K562 (cell line): ENCODE measurements at regions not wholly inside any gene's neighbourhood (a gene's known extent, or its start where the extent isn't known, plus 50 kb on each side); places are given as distances from the start of the nearest gene placed in this dataset.

ENCODE experiments used
- ATAC-seq: fragments of 200-7000 bp; cut with Tn5 transposase; 3 replicates; pipeline ENCODE4 v1.9.1; 2020; ENCODE audit warnings: moderate library complexity
- BruUV-seq: library from RNA; stranded (reverse); fragments of 400-500 nt; replicated peaks from 2 replicates; lab custom pipeline; 2021; lab: Mats Ljungman, UMichigan
- CTCF ChIA-PET: fragments of 300-600 bp; formaldehyde crosslinking; extraction: SDS; loops from one replicate; lab custom pipeline; 2021; ENCODE audit warnings: low intra/inter-chr PET ratio; lab: Yijun Ruan, JAX
- POLR2A ChIA-PET: fragments of 300-600, 350-650 bp; sonication (Branson Sonifier 250); formaldehyde crosslinking; extraction: SDS; loops from one replicate; lab custom pipeline; 2021; ENCODE audit warnings: antibody characterized with exemption, inconsistent platforms; lab: Yijun Ruan, JAX
- DNase-seq, 4 experiments: peaks; one replicate each; pipeline versions ENCODE4 v3.0.0 to v3.0.0-alpha.2; 2011 to 2018; ENCODE audit warnings: low spot score in 3 of 4, mixed read lengths in 3 of 4; ENCODE audit errors: extremely low read depth in 1 of 4
- FAIRE-seq: peaks from 2 replicates; lab custom pipeline; 2011; peaks lifted over from hg19 to GRCh38; lab: Jason Lieb, UNC
- H2AFZ ChIP-seq: 2 replicates; pipeline ENCODE4 v1.6.0; 2011; ENCODE audit warnings: low read depth, low read length, control low read depth, inconsistent platforms
- H3K27ac ChIP-seq: fragments of 200-600 bp; 3 replicates; pipeline ENCODE4 v1.8.0; 2011; ENCODE audit warnings: low read depth, mild to moderate bottlenecking, control low read depth, inconsistent platforms, low read length, moderate library complexity, mixed read lengths; ENCODE audit errors: extremely low read depth
- H3K27me3 ChIP-seq, 2 experiments: fragments of 300-600 bp in 1 of 2; 2 replicates in 1 of 2; 3 replicates in 1 of 2; pipeline versions ENCODE4 v1.6.0 to v1.8.0; 2011; ENCODE audit warnings: inconsistent platforms in 2 of 2, low read length in 2 of 2, mild to moderate bottlenecking in 1 of 2, mixed read lengths in 1 of 2, moderate library complexity in 1 of 2; ENCODE audit not compliant: control insufficient read depth in 2 of 2, insufficient read depth in 2 of 2
- H3K36me3 ChIP-seq: fragments of 300-600 bp; 3 replicates; pipeline ENCODE4 v1.8.0; 2011; ENCODE audit warnings: mild to moderate bottlenecking, low read length, inconsistent platforms; ENCODE audit not compliant: control insufficient read depth, insufficient read depth
- H3K4me1 ChIP-seq, 2 experiments: fragments of 200-600 bp in 1 of 2; replicated peaks in 1 of 2; 2 replicates in 1 of 2; 3 replicates in 1 of 2; pipeline versions ENCODE4 v1.5.1 to v1.8.0; 2011; ENCODE audit warnings: inconsistent platforms in 2 of 2, low read length in 2 of 2, mild to moderate bottlenecking in 1 of 2, mixed read lengths in 1 of 2, moderate library complexity in 1 of 2; ENCODE audit not compliant: control insufficient read depth in 2 of 2, insufficient read depth in 2 of 2
- H3K4me2 ChIP-seq: 2 replicates; pipeline ENCODE4 v1.6.1; 2011; ENCODE audit warnings: low read length, control low read depth, inconsistent platforms, mixed read lengths; ENCODE audit not compliant: insufficient read depth
- H3K4me3 ChIP-seq: fragments of 200-600 bp; sonication (generic), shearing (Covaris generic); 2 replicates; pipeline ENCODE4 v1.5.1; 2016; ENCODE audit warnings: control low read depth, inconsistent platforms
- H3K79me2 ChIP-seq: fragments of 200-600 bp; 3 replicates; pipeline ENCODE4 v1.8.0; 2011; ENCODE audit warnings: low read length, inconsistent platforms; ENCODE audit not compliant: control insufficient read depth, insufficient read depth
- H3K9ac ChIP-seq, 2 experiments: 2 replicates each; pipeline versions ENCODE4 v1.6.0 to v1.6.1; 2011; ENCODE audit warnings: low read depth in 2 of 2, low read length in 2 of 2, control low read depth in 1 of 2, inconsistent platforms in 1 of 2, mild to moderate bottlenecking in 1 of 2, mixed read lengths in 1 of 2; ENCODE audit not compliant: insufficient read depth in 1 of 2
- H3K9me1 ChIP-seq: one replicate; pipeline ENCODE4 v1.6.0; 2011; ENCODE audit warnings: inconsistent platforms, mild to moderate bottlenecking, low read length, moderate library complexity; ENCODE audit not compliant: control insufficient read depth, insufficient read depth
- H3K9me3 ChIP-seq: replicated peaks from 2 replicates; pipeline ENCODE4 v1.5.1; 2011; ENCODE audit warnings: low read depth, low read length, inconsistent platforms; ENCODE audit not compliant: control insufficient read depth, insufficient read depth
- H4K20me1 ChIP-seq: replicated peaks from 2 replicates; pipeline ENCODE4 v1.6.1; 2011; ENCODE audit warnings: low read length, inconsistent platforms, mixed read lengths; ENCODE audit not compliant: control insufficient read depth, insufficient read depth
- ASH1L ChIP-seq: fragments of 450-650 bp; IDR thresholded peaks from 2 replicates; pipeline ENCODE4 v1.6.1; 2018; ENCODE audit warnings: borderline replicate concordance, mild to moderate bottlenecking, low read depth; ENCODE audit not compliant: partially characterized antibody
- DNMT1 ChIP-seq: fragments of 450-650 bp; IDR thresholded peaks from 2 replicates; pipeline ENCODE4 v1.6.1; 2016; ENCODE audit warnings: antibody characterized with exemption, mild to moderate bottlenecking
- JUNB ChIP-seq: fragments of 450-650 bp; formaldehyde crosslinking; conservative IDR thresholded peaks from 2 replicates; pipeline ENCODE4 v1.4.0; 2020; ENCODE audit warnings: mild to moderate bottlenecking
- NFIC ChIP-seq: fragments of 450-650 bp; IDR thresholded peaks from 2 replicates; pipeline ENCODE4 v1.6.1; 2017; ENCODE audit warnings: mild to moderate bottlenecking, inconsistent platforms
- PHB2 ChIP-seq: fragments of 450-650 bp; IDR thresholded peaks from 2 replicates; pipeline ENCODE4 v1.6.1; 2017; ENCODE audit warnings: low read depth
- SIX5 ChIP-seq, 2 experiments: IDR thresholded peaks; 2 replicates each; pipeline ENCODE4 v1.6.1; 2011; ENCODE audit warnings: low read length in 2 of 2, borderline replicate concordance in 1 of 2, low read depth in 1 of 2, mild to moderate bottlenecking in 1 of 2, moderate library complexity in 1 of 2; ENCODE audit not compliant: insufficient read depth in 1 of 2
- SLC30A9 ChIP-seq: fragments of 250-450 bp; sonication (Bioruptor Pico); IDR thresholded peaks from 2 replicates; pipeline ENCODE4 v1.8.0; 2022; ENCODE audit warnings: mild to moderate bottlenecking, moderate library complexity
- SMAD4 ChIP-seq: fragments of 250-450 bp; sonication (Bioruptor Pico); conservative IDR thresholded peaks from 2 replicates; pipeline ENCODE4 v1.8.0; 2021; ENCODE audit warnings: inconsistent platforms, mild to moderate bottlenecking, moderate library complexity
- TGIF2 ChIP-seq: sonication (generic); formaldehyde crosslinking; IDR thresholded peaks from 2 replicates; pipeline ENCODE4 v1.8.1; 2022; ENCODE audit warnings: mild to moderate bottlenecking, missing genetic modification reagents, moderate library complexity
- ZNF184 ChIP-seq: sonication (generic); formaldehyde crosslinking; IDR thresholded peaks from 2 replicates; pipeline ENCODE4 v1.5.0; 2020; ENCODE audit warnings: missing genetic modification reagents
- ZNF316 ChIP-seq: fragments of 450-650 bp; IDR thresholded peaks from 2 replicates; pipeline ENCODE4 v1.6.1; 2016
- ZNF583 ChIP-seq: fragments of 250-450 bp; sonication (Bioruptor Pico); IDR thresholded peaks from 2 replicates; pipeline ENCODE4 v1.4.0; 2020
- WGBS: fragments of 100-300 bp; shearing (Covaris generic); methylation state at CpG from one replicate; pipeline ENCODE4 v1.1.6; 2016; ENCODE audit warnings: low coverage, mixed read lengths; ENCODE audit not compliant: insufficient coverage; ENCODE audit errors: missing lambda C conversion rate; 5-methylcytosine and 5-hydroxymethylcytosine counted together
- in situ Hi-C: fragments of 300-500 bp; cut with MboI; formaldehyde crosslinking; loops from 4 replicates; pipeline ENCODE4 v1.15.0; 2018; ENCODE audit warnings: inconsistent platforms, mixed read lengths
- intact Hi-C: fragments of 100-400 bp; cut with micrococcal nuclease; formaldehyde crosslinking; loops from 2 replicates; pipeline ENCODE4 v1.14.2; 2022
- TF ChIP-seq, protein P1 (sequence below): fragments of 200-400 bp; formaldehyde crosslinking; IDR thresholded peaks from 2 replicates; pipeline ENCODE4 v1.6.1; 2017; ENCODE audit warnings: mild to moderate bottlenecking, low read depth, low read length, moderate library complexity
- TF ChIP-seq, protein P2 (sequence below): sonication (generic); formaldehyde crosslinking; IDR thresholded peaks from 2 replicates; pipeline ENCODE4 v1.9.0; 2022; ENCODE audit warnings: mild to moderate bottlenecking, missing genetic modification reagents

DNA sequence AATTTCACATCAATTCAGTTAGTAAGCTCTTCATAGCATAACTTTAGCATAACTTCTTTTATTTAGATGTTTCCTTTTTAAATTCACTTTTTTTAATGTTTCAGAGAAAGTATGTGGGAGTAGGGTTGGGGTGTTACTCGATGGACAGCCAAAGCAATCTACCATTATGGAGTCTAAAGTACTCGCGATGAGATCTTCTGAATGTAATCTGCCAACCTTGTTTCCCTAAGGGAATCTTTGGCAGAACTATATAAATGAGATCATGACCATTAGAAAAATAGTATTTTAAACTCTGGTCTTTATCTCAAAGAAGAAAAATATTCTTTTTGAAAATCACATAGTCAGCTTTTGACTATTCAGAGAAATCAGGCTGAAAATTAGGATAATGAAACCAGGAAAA lies 103.9 kb downstream of the BBS10 start:
- ATAC-seq (no peak), FAIRE-seq (no peak), DNase-seq (no peak)
- no peaks in the 10 kb centered on the region for H3K27me3 ChIP-seq
- no peak overlapping the region for H3K4me2 ChIP-seq
- H4K20me1 ChIP-seq: no peaks in the 10 kb centered on the region
- H3K79me2 ChIP-seq: no peaks in the 10 kb centered on the region
- no peak overlapping the region for H3K4me3 ChIP-seq
- H3K9me1 ChIP-seq: no peaks in the 10 kb centered on the region
- no TSS peak for BruUV-seq
- in situ Hi-C loops (no loop called here), intact Hi-C loops (no loop called here)
- 19% methylated on average over 3 of the region's 3 CpGs for WGBS
- no peak overlapping the region for H3K9ac ChIP-seq
- TF ChIP-seq ZNF583 (CRISPR knock-in tag) (no peak), ZNF316 (0 out of 2 replicates have a peak, but pooled peaks have one; percentile 23)
- H3K4me1 ChIP-seq: 0 out of 5 replicates have a peak, but pooled peaks cover 0 to under 1% of the 10 kb centered on the region in 2 experiments
- POLR2A ChIA-PET: no interaction called here
- H2AFZ ChIP-seq: no peak overlapping the region
- H3K36me3 ChIP-seq: no peaks in the 10 kb centered on the region
- no peaks in the 10 kb centered on the region for H3K9me3 ChIP-seq
- no peak overlapping the region for H3K27ac ChIP-seq
- CTCF ChIA-PET: no interaction called here

GRCh38 chr12:76242813-76243550 lies 105.2 kb downstream of the BBS10 start:
- WGBS: 39% methylated on average over 2 of the region's 2 CpGs
- FAIRE-seq (no peak), DNase-seq (no peak), ATAC-seq (no peak)
- H2AFZ ChIP-seq: no peak overlapping the region
- no peaks in the 10 kb centered on the region for H3K4me1 ChIP-seq
- no peak overlapping the region for H3K27ac ChIP-seq
- H3K27me3 ChIP-seq: no peaks in the 10 kb centered on the region
- no peak overlapping the region for H3K4me2 ChIP-seq
- H3K36me3 ChIP-seq: no peaks in the 10 kb centered on the region
- no peak overlapping the region for H3K9ac ChIP-seq
- H3K79me2 ChIP-seq: no peaks in the 10 kb centered on the region
- H4K20me1 ChIP-seq: no peaks in the 10 kb centered on the region
- POLR2A ChIA-PET: interaction anchor here (0.6 kb wide), 1 partner anchor 28 kb away, joined by 3 read pairs; no protein-coding TSS in a partner anchor
- H3K9me3 ChIP-seq: no peaks in the 10 kb centered on the region
- in situ Hi-C loops: no loop called here
- intact Hi-C loops: no loop called here
- no TSS peak for BruUV-seq
- CTCF ChIA-PET: no interaction called here
- no peaks in the 10 kb centered on the region for H3K9me1 ChIP-seq
- H3K4me3 ChIP-seq: no peak overlapping the region
- no peak for TF ChIP-seq TGIF2 (CRISPR knock-in tag)
- TF ChIP-seq SLC30A9: no peak
- no peak for TF ChIP-seq SIX5 (IDR thresholded peaks at IDR 0.05; ENCODE audit: borderline replicate concordance in 1 of 2, insufficient read depth in 1 of 2, low read depth in 1 of 2, low read length in 2 of 2)
- no peak for TF ChIP-seq ZNF184 (CRISPR knock-in tag)
- no peak for TF ChIP-seq PHB2
- no peak for TF ChIP-seq JUNB (CRISPR knock-in tag)
- TF ChIP-seq DNMT1: no peak
- no peak for TF ChIP-seq ASH1L
- TF ChIP-seq, protein P1, sequence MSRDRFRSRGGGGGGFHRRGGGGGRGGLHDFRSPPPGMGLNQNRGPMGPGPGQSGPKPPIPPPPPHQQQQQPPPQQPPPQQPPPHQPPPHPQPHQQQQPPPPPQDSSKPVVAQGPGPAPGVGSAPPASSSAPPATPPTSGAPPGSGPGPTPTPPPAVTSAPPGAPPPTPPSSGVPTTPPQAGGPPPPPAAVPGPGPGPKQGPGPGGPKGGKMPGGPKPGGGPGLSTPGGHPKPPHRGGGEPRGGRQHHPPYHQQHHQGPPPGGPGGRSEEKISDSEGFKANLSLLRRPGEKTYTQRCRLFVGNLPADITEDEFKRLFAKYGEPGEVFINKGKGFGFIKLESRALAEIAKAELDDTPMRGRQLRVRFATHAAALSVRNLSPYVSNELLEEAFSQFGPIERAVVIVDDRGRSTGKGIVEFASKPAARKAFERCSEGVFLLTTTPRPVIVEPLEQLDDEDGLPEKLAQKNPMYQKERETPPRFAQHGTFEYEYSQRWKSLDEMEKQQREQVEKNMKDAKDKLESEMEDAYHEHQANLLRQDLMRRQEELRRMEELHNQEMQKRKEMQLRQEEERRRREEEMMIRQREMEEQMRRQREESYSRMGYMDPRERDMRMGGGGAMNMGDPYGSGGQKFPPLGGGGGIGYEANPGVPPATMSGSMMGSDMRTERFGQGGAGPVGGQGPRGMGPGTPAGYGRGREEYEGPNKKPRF: no peak
- TF ChIP-seq, protein P2, sequence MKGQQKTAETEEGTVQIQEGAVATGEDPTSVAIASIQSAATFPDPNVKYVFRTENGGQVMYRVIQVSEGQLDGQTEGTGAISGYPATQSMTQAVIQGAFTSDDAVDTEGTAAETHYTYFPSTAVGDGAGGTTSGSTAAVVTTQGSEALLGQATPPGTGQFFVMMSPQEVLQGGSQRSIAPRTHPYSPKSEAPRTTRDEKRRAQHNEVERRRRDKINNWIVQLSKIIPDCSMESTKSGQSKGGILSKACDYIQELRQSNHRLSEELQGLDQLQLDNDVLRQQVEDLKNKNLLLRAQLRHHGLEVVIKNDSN (CRISPR knock-in tag): no peak
- TF ChIP-seq SMAD4 (CRISPR knock-in tag): no peak
- no peak for TF ChIP-seq NFIC
